Natural killer cell (primary cell): ENCODE measurements at regions not wholly inside any gene's neighbourhood (a gene's known extent, or its start where the extent isn't known, plus 50 kb on each side); places are given as distances from the start of the nearest gene placed in this dataset.

ENCODE experiments used
- ATAC-seq, 3 donors: fragments of 150-1000 bp in 2 of 3; fragments of 200-7000 bp in 1 of 3; cut with Tn5 transposase; 1 replicate in 1 of 3; 2 replicates in 2 of 3; pipeline ENCODE4 v1.10.0; 2021; ENCODE audit warnings: mild to moderate bottlenecking in 2 of 3, moderate library complexity in 2 of 3
- DNase-seq, 2 donors: peaks; one replicate each; pipeline versions ENCODE4 v3.0.0 to v3.0.0-alpha.2; 2013 to 2021; ENCODE audit warnings: mixed read lengths in 1 of 2
- H3K27ac ChIP-seq: one replicate; pipeline ENCODE4 v1.5.1; 2013; ENCODE audit warnings: mild to moderate bottlenecking, low read length
- H3K27me3 ChIP-seq: one replicate; pipeline ENCODE4 v1.6.1; 2013; ENCODE audit warnings: low read length; ENCODE audit not compliant: control insufficient read depth, insufficient read depth
- H3K36me3 ChIP-seq: one replicate; pipeline ENCODE4 v1.6.1; 2013; ENCODE audit warnings: low read length; ENCODE audit not compliant: control insufficient read depth, insufficient read depth
- H3K4me1 ChIP-seq: one replicate; pipeline ENCODE4 v1.6.1; 2013; ENCODE audit warnings: low read length; ENCODE audit not compliant: control insufficient read depth, insufficient read depth
- H3K4me3 ChIP-seq: one replicate; pipeline ENCODE4 v1.5.1; 2013; ENCODE audit warnings: low read length
- H3K9me3 ChIP-seq: one replicate; pipeline ENCODE4 v1.6.1; 2013; ENCODE audit warnings: low read length; ENCODE audit not compliant: control insufficient read depth, insufficient read depth
- H3K27ac Mint-ChIP-seq, 2 donors: one replicate each; pipeline ENCODE4 v1.8.0; 2022; ENCODE audit warnings: mild to moderate bottlenecking in 2 of 2, mixed read lengths in 2 of 2, moderate library complexity in 1 of 2
- H3K27me3 Mint-ChIP-seq, 2 donors: one replicate each; pipeline ENCODE4 v1.8.0; 2022; ENCODE audit warnings: low read depth in 2 of 2, mixed read lengths in 2 of 2
- H3K36me3 Mint-ChIP-seq: one replicate; pipeline ENCODE4 v1.8.0; 2022; ENCODE audit warnings: mixed read lengths
- H3K4me1 Mint-ChIP-seq, 2 donors: one replicate each; pipeline ENCODE4 v1.8.0; 2022; ENCODE audit warnings: mixed read lengths in 2 of 2
- H3K4me3 Mint-ChIP-seq: one replicate; pipeline ENCODE4 v1.8.0; 2022; ENCODE audit warnings: mild to moderate bottlenecking, moderate library complexity, mixed read lengths
- H3K9me3 Mint-ChIP-seq, 2 donors: one replicate each; pipeline ENCODE4 v1.8.0; 2022; ENCODE audit warnings: mixed read lengths in 2 of 2
- CTCF ChIP-seq: fragments of 200-600 bp; IDR thresholded peaks from one replicate; pipeline ENCODE4 v1.8.0; 2022; ENCODE audit warnings: antibody characterized with exemption
- WGBS: methylation state at CpG from one replicate; pipeline ENCODE4 v1.1.7; 2013; ENCODE audit warnings: missing lambda C conversion rate; ENCODE audit not compliant: insufficient coverage; 5-methylcytosine and 5-hydroxymethylcytosine counted together
- intact Hi-C: fragments of 100-400 bp; cut with micrococcal nuclease; formaldehyde crosslinking; loops from one replicate; pipeline ENCODE4 v1.14.2; 2022

- no peak for TF ChIP-seq CTCF
- H3K27ac Mint-ChIP-seq: no peak overlapping the region
- ATAC-seq: no peak
Measured at GRCh38 chr2:43074592-43075053, 151.8 kb downstream of the ZFP36L2 start.

GRCh38 chr2:43074052-43074451 lies 152.4 kb downstream of the ZFP36L2 start:
- H3K4me3 ChIP-seq: no peak overlapping the region
- no peaks in the 10 kb centered on the region for H3K4me1 ChIP-seq
- no peaks in the 10 kb centered on the region for H3K9me3 Mint-ChIP-seq
- TF ChIP-seq CTCF: no peak
- H3K27me3 Mint-ChIP-seq: no peaks in the 10 kb centered on the region
- H3K27ac Mint-ChIP-seq: no peak overlapping the region
- no peaks in the 10 kb centered on the region for H3K27me3 ChIP-seq
- H3K36me3 ChIP-seq: no peaks in the 10 kb centered on the region
- intact Hi-C loops: no loop called here
- no peak overlapping the region for H3K4me3 Mint-ChIP-seq
- WGBS: 94% methylated on average over 2 of the region's 2 CpGs
- no peaks in the 10 kb centered on the region for H3K9me3 ChIP-seq
- no peaks in the 10 kb centered on the region for H3K36me3 Mint-ChIP-seq
- H3K4me1 Mint-ChIP-seq: no peaks in the 10 kb centered on the region
- no peak overlapping the region for H3K27ac ChIP-seq
- no peak for DNase-seq
- no peak for ATAC-seq

More at GRCh38 chr2:43074592-43075053, 151.8 kb downstream of the ZFP36L2 start:
- Histone ChIP-seq H3K9me3 (no peaks in the 10 kb centered on the region), H3K36me3 (no peaks in the 10 kb centered on the region), H3K27ac (no peak overlapping the region), H3K4me1 (no peaks in the 10 kb centered on the region), H3K27me3 (no peaks in the 10 kb centered on the region), H3K4me3 (no peak overlapping the region)
- no peaks in the 10 kb centered on the region for H3K4me1 Mint-ChIP-seq
- 94% methylated on average over 2 of the region's 2 CpGs for WGBS
- DNase-seq: no peak
- H3K4me3 Mint-ChIP-seq: no peak overlapping the region
- intact Hi-C loops: no loop called here
- no peaks in the 10 kb centered on the region for H3K27me3 Mint-ChIP-seq
- H3K36me3 Mint-ChIP-seq: no peaks in the 10 kb centered on the region
- H3K9me3 Mint-ChIP-seq: no peaks in the 10 kb centered on the region

- DNase-seq (no peak), ATAC-seq (no peak)
- H3K4me3 ChIP-seq: no peak overlapping the region
- H3K27me3 ChIP-seq: no peaks in the 10 kb centered on the region
- WGBS: 85% methylated on average over 7 of the region's 7 CpGs
- H3K36me3 ChIP-seq: no peaks in the 10 kb centered on the region
- Mint-ChIP-seq H3K27me3 (no peaks in the 10 kb centered on the region), H3K4me3 (no peak overlapping the region), H3K27ac (no peak overlapping the region), H3K9me3 (no peaks in the 10 kb centered on the region), H3K36me3 (no peaks in the 10 kb centered on the region), H3K4me1 (no peaks in the 10 kb centered on the region)
- no peaks in the 10 kb centered on the region for H3K9me3 ChIP-seq
- H3K27ac ChIP-seq: no peak overlapping the region
- intact Hi-C loops: no loop called here
- no peaks in the 10 kb centered on the region for H3K4me1 ChIP-seq
- no peak for TF ChIP-seq CTCF
Measured at GRCh38 chr2:43073401-43073825, 153.0 kb downstream of the ZFP36L2 start.
